MCF 10A (cell line): ENCODE measurements at regions not wholly inside any gene's neighbourhood (a gene's known extent, or its start where the extent isn't known, plus 50 kb on each side); places are given as distances from the start of the nearest gene placed in this dataset.
"Not testable (repeated sequence)": the region's sequence is repeated elsewhere in the genome, so short reads cannot be mapped to it uniquely, and the experiment has no call there.

ENCODE experiments used
- BruUV-seq: library from RNA; stranded (reverse); fragments of 400-500 nt; replicated peaks from 2 replicates; lab custom pipeline; 2021; lab: Mats Ljungman, UMichigan
- CTCF ChIA-PET: fragments of 300-600 bp; sonication (Branson Sonifier 250); formaldehyde crosslinking; extraction: SDS; loops from one replicate; lab custom pipeline; 2021; ENCODE audit warnings: antibody characterized with exemption, inconsistent platforms; lab: Yijun Ruan, JAX
- POLR2A ChIA-PET: fragments of 300-600, 350-650 bp; sonication (Branson Sonifier 250); formaldehyde crosslinking; extraction: SDS; loops from one replicate; lab custom pipeline; 2020; ENCODE audit warnings: antibody characterized with exemption, inconsistent platforms; lab: Yijun Ruan, JAX
- DNase-seq: peaks from one replicate; pipeline ENCODE4 v3.0.0-alpha.2; 2018; ENCODE audit not compliant: unreplicated experiment
- H3K27ac Mint-ChIP-seq: one replicate; pipeline ENCODE4 v1.8.0; 2022; ENCODE audit warnings: mild to moderate bottlenecking, low read depth, mixed read lengths; ENCODE audit not compliant: unreplicated experiment
- H3K27me3 Mint-ChIP-seq: one replicate; pipeline ENCODE4 v1.8.0; 2022; ENCODE audit warnings: mixed read lengths; ENCODE audit not compliant: insufficient read depth, unreplicated experiment
- H3K36me3 Mint-ChIP-seq: one replicate; pipeline ENCODE4 v1.8.0; 2022; ENCODE audit warnings: mild to moderate bottlenecking, moderate library complexity, mixed read lengths; ENCODE audit not compliant: insufficient read depth, unreplicated experiment
- H3K4me1 Mint-ChIP-seq: one replicate; pipeline ENCODE4 v1.8.0; 2022; ENCODE audit warnings: mixed read lengths; ENCODE audit not compliant: insufficient read depth, unreplicated experiment
- H3K4me3 Mint-ChIP-seq: one replicate; pipeline ENCODE4 v1.8.0; 2022; ENCODE audit warnings: mild to moderate bottlenecking, moderate library complexity, mixed read lengths; ENCODE audit not compliant: unreplicated experiment
- H3K9me3 Mint-ChIP-seq: one replicate; pipeline ENCODE4 v1.8.0; 2022; ENCODE audit warnings: mixed read lengths; ENCODE audit not compliant: unreplicated experiment
- intact Hi-C: fragments of 100-400 bp; cut with micrococcal nuclease; formaldehyde crosslinking; loops from 2 replicates; pipeline ENCODE4 v1.14.1; 2022
- TF ChIP-seq, protein P1 (sequence below): fragments of 200-600 bp; IDR thresholded peaks from one replicate; pipeline ENCODE4 v1.8.0; 2022; ENCODE audit warnings: antibody characterized with exemption, mild to moderate bottlenecking; ENCODE audit not compliant: unreplicated experiment

GRCh38 chr14:105742531-105742848 is 216.1 kb downstream of the TMEM121 start:
- intact Hi-C loops = no loop called here
- no peak for DNase-seq
- H3K27me3 Mint-ChIP-seq = no peaks in the 10 kb centered on the region
- BruUV-seq = no TSS peak
- H3K4me1 Mint-ChIP-seq = no peaks in the 10 kb centered on the region
- H3K36me3 Mint-ChIP-seq = peaks cover 5% of the 10 kb centered on the region
- POLR2A ChIA-PET = no interaction called here
- TF ChIP-seq, protein P1, sequence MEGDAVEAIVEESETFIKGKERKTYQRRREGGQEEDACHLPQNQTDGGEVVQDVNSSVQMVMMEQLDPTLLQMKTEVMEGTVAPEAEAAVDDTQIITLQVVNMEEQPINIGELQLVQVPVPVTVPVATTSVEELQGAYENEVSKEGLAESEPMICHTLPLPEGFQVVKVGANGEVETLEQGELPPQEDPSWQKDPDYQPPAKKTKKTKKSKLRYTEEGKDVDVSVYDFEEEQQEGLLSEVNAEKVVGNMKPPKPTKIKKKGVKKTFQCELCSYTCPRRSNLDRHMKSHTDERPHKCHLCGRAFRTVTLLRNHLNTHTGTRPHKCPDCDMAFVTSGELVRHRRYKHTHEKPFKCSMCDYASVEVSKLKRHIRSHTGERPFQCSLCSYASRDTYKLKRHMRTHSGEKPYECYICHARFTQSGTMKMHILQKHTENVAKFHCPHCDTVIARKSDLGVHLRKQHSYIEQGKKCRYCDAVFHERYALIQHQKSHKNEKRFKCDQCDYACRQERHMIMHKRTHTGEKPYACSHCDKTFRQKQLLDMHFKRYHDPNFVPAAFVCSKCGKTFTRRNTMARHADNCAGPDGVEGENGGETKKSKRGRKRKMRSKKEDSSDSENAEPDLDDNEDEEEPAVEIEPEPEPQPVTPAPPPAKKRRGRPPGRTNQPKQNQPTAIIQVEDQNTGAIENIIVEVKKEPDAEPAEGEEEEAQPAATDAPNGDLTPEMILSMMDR = no peak
- no peak overlapping the region for H3K27ac Mint-ChIP-seq
- no peak overlapping the region for H3K4me3 Mint-ChIP-seq
- H3K9me3 Mint-ChIP-seq = peaks cover 13% of the 10 kb centered on the region
- CTCF ChIA-PET = interaction anchor here (0.7 kb wide), 1 partner anchor 67 kb away, joined by 3 read pairs; no protein-coding TSS in a partner anchor

- CTCF ChIA-PET, H3K27ac Mint-ChIP-seq, intact Hi-C loops, POLR2A ChIA-PET, H3K9me3 Mint-ChIP-seq, DNase-seq, BruUV-seq, H3K4me1 Mint-ChIP-seq, H3K4me3 Mint-ChIP-seq, H3K27me3 Mint-ChIP-seq, H3K36me3 Mint-ChIP-seq: not testable (repeated sequence)
Observed at GRCh38 chr14:105742904-105743701, 216.7 kb downstream of the TMEM121 start.

GRCh38 chr14:105744213-105744787 is 217.9 kb downstream of the TMEM121 start:
- intact Hi-C loops, POLR2A ChIA-PET: not testable (repeated sequence)

GRCh38 chr14:105745433-105746123 is 219.2 kb downstream of the TMEM121 start:
- H3K4me3 Mint-ChIP-seq = no peak overlapping the region
- H3K9me3 Mint-ChIP-seq = peaks cover 17% of the 10 kb centered on the region
- BruUV-seq = no TSS peak
- H3K27me3 Mint-ChIP-seq = no peaks in the 10 kb centered on the region
- DNase-seq = no peak
- ChIA-PET POLR2A (no interaction called here), CTCF (interaction anchor here (0.6 kb wide), 1 partner anchor 266 kb away, joined by 3 read pairs; no protein-coding TSS in a partner anchor)
- intact Hi-C loops = no loop called here
- H3K36me3 Mint-ChIP-seq = no peaks in the 10 kb centered on the region
- H3K4me1 Mint-ChIP-seq = peaks cover 7% of the 10 kb centered on the region
- H3K27ac Mint-ChIP-seq = no peak overlapping the region
- TF ChIP-seq, protein P1 = no peak

More at GRCh38 chr14:105744213-105744787, 217.9 kb downstream of the TMEM121 start:
- CTCF ChIA-PET, DNase-seq, H3K4me3 Mint-ChIP-seq, BruUV-seq, H3K27me3 Mint-ChIP-seq, H3K27ac Mint-ChIP-seq, H3K4me1 Mint-ChIP-seq, H3K36me3 Mint-ChIP-seq: not testable (repeated sequence)
- peaks cover 17% of the 10 kb centered on the region for H3K9me3 Mint-ChIP-seq

GRCh38 chr14:105746124-105746514 is 219.7 kb downstream of the TMEM121 start:
- peaks cover 17% of the 10 kb centered on the region for H3K9me3 Mint-ChIP-seq
- no peak for DNase-seq
- no peaks in the 10 kb centered on the region for H3K27me3 Mint-ChIP-seq
- CTCF ChIA-PET = no interaction called here
- no peaks in the 10 kb centered on the region for H3K36me3 Mint-ChIP-seq
- POLR2A ChIA-PET = no interaction called here
- H3K4me1 Mint-ChIP-seq = peaks cover 7% of the 10 kb centered on the region
- H3K27ac Mint-ChIP-seq = no peak overlapping the region
- intact Hi-C loops = no loop called here
- H3K4me3 Mint-ChIP-seq = no peak overlapping the region
- TF ChIP-seq, protein P1 = no peak
- BruUV-seq = no TSS peak

DNA sequence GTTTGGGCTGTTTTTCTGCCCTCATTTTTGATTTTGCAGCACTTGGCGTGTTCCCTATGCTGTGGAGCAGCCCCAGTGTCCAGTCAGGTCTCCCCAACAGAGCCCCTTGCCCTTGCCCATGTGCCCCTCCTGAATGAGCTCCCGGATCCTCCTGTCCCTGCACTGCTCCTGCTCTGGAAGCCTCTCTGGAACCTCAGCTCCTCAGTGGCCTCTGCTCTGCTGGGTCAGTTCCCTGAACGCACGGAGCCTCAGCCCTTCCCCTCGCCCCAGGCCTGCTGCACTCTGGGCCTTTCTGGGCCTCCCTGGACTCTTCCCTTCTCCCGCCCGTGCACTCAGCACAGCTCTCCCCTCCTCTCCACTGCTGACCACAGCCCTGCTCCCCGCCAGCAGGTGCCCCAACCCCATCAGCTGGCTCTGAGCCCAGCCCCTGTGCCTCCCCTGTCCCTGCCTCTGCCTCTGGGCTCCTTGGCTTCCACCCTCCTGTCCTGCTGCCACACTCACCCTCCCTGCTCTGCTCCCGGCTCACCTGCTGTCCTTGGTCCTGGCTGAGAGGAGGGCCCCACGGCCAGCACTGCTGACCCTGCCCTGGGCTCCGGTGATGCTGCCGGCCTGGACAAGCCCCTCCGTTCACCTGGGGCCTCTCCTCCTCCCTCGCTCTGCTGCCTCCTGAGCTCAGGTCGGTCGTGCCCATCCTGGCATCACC is 220.6 kb downstream of the TMEM121 start:
- CTCF ChIA-PET, H3K27ac Mint-ChIP-seq, POLR2A ChIA-PET, H3K4me3 Mint-ChIP-seq, intact Hi-C loops, DNase-seq, BruUV-seq, H3K27me3 Mint-ChIP-seq, H3K4me1 Mint-ChIP-seq, H3K36me3 Mint-ChIP-seq: not testable (repeated sequence)
- peaks cover 15% of the 10 kb centered on the region for H3K9me3 Mint-ChIP-seq
